ENCODE measurements at regions not wholly inside any gene's neighbourhood (a gene's known extent, or its start where the extent isn't known, plus 50 kb on each side); places are given as distances from the start of the nearest gene placed in this dataset.

DNA sequence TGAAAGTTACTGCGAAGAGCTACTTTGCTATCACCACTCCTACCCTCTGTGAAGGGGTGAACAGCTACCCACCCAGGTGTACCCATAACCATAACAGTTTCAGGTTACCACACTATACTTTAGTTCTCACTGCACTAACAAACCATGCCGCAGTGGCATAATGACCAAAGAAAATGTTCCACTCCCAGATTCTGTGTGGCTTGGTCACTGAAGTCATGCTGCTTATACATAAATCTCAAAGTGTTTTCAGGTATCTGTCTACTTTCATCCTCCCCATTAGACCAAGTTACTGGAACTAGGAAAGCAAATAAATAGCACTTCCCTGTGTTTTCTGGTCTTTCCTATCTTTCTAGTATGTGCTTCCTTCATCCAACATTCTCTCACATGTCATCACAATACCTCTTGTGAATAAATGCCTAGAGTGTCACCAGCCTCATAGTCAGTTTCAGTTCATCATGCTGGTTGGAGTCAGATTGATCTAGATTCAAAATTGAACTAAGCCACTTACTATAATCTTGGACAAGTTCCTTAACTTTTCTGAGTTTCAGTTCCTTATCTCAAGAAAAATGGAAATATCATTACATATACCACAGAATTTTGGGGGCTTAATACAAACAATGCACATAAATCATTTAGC lies 293.6 kb downstream of the FSIP2 start:
- TF ChIP-seq CTCF (IDR thresholded peaks at IDR 0.05; ENCODE audit: borderline replicate concordance, insufficient read depth, low read depth, low read length): no peak
- H3K4me3 ChIP-seq (ENCODE audit: low read depth, low read length): no peak overlapping the region

- no peak overlapping the region for H3K4me3 ChIP-seq (ENCODE audit: low read depth, low read length)
- TF ChIP-seq CTCF (IDR thresholded peaks at IDR 0.05; ENCODE audit: borderline replicate concordance, insufficient read depth, low read depth, low read length): no peak
Measured at GRCh38 chr2:186032930-186033329, 294.3 kb downstream of the FSIP2 start.

DNA sequence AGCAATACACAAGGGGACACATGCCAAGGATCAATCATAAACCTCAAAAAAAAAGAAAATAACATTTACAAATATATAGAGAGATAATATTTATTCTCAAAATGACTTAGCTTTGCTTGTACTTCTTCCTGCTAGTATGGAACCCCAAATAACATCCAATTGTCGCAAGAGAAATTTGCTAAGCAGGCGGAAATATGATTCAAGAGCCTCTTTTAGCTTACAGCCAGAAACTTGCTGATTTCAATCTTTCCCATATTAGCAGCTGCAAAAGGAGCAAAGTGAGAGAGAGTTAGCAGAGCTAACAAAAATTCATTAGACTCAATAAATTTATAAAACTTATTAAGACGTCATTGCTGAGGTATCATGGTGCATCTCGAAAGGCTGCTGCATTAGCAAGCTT lies 294.9 kb downstream of the FSIP2 start:
- H3K4me3 ChIP-seq (ENCODE audit: low read depth, low read length): no peak overlapping the region
- TF ChIP-seq CTCF (IDR thresholded peaks at IDR 0.05; ENCODE audit: borderline replicate concordance, insufficient read depth, low read depth, low read length): no peak

DNA sequence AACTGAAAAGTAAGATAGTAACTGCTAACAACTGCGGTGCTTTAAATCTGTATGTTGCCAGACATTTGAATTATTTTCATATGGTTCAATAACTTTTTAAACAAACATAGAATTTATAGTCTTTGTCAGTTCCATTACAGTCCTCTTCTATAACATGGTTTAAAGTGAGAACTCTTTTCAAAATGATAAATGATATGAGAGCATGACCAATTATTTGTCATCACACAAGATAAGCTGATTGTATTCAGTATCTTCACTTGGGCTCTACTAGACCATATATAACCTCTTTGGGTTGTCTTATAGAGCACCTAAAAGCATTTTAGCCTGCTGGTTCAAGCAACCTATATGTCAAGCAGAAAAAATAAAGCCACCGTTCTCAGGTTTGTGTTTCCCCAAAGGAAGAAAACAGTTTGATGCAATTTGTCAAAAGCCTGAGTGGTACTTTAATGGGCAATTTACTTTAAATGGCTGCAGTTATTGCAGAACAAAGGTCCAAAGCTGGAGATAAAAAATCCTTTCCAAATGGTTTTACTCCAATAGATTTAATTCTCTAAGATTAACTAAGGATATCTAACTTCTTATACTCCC lies 298.4 kb downstream of the FSIP2 start:
- H3K4me3 ChIP-seq (ENCODE audit: low read depth, low read length): no peak overlapping the region
- no peak for TF ChIP-seq CTCF (IDR thresholded peaks at IDR 0.05; ENCODE audit: borderline replicate concordance, insufficient read depth, low read depth, low read length)

DNA sequence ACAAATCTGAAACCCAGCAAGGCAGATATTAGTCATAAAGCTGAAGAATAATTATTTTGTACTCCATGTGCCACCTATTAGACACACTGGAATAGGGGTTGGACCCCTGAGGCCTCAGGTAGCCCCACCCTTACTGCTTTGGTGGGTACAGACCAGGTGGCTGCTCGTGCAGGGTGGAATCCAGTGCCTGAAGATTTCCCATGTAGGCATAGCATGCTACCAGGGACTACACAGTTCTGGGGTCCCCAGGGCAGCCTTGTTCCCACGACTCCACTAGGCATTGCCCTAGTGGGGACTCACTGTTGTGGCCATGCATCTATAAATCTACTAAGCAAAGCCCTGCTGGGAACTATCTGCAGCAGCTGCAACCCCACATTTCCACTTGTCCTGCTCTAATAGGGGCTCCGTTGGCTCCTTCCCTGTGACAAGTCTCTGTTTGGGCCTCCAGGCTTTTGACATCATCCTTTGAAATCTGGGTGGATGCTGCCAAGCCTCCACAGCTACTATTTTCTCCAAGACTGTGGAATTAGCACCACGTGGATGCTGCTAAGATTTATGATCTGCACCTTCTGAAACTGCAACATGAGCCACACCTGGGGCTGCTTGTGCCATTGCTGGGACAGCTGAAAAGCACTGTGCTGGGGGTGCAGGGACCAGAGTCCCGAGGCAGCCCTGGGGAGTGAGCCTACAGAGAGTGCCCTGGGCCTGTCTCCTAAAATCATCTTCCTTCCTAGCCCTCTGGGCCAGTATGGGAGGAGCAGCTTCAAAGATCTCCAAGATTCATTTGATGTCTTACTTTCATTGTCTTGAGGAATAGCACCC lies 303.8 kb downstream of the FSIP2 start:
- no peak for TF ChIP-seq CTCF (IDR thresholded peaks at IDR 0.05; ENCODE audit: borderline replicate concordance, insufficient read depth, low read depth, low read length)
- no peak overlapping the region for H3K4me3 ChIP-seq (ENCODE audit: low read depth, low read length)

GRCh38 chr2:186044761-186045160 lies 306.2 kb downstream of the FSIP2 start:
- TF ChIP-seq CTCF (IDR thresholded peaks at IDR 0.05; ENCODE audit: borderline replicate concordance, insufficient read depth, low read depth, low read length): no peak
- H3K4me3 ChIP-seq (ENCODE audit: low read depth, low read length): no peak overlapping the region
